ENCODE measurements at regions not wholly inside any gene's neighbourhood (a gene's known extent, or its start where the extent isn't known, plus 50 kb on each side); places are given as distances from the start of the nearest gene placed in this dataset.

DNA sequence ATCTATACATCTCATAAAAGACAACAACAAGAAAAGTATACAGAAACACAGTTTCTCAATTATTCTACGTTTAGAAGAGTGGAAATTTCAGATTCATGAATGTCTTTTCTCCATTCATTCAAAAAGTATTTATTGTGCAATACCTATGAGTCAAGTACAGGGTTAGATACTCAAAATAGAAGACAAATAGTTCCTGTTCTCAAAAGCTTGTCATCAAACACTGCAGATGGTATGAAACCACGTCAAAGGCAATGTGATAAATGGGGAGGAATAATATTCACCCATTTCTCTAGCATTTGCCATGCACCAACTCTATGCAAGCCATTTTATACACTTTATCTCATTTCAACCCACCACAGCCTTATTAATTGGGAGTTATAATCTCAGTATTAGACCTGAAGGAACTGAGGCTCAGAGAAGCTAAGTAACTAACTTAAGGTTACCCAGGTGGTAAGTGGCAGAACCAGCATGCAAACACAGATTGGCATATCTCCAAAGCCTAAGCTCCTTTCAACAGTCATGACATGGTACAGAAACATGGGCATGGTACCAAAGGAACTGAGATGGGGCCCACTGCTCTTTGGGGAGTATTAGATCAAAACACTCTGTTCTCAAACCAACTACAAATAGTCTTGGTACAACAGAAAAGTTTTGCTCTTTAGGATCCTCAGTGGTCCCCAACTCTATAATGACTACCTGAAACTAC, 67.2 kb upstream of the NPAS2 start:
- TF ChIP-seq, protein P1, sequence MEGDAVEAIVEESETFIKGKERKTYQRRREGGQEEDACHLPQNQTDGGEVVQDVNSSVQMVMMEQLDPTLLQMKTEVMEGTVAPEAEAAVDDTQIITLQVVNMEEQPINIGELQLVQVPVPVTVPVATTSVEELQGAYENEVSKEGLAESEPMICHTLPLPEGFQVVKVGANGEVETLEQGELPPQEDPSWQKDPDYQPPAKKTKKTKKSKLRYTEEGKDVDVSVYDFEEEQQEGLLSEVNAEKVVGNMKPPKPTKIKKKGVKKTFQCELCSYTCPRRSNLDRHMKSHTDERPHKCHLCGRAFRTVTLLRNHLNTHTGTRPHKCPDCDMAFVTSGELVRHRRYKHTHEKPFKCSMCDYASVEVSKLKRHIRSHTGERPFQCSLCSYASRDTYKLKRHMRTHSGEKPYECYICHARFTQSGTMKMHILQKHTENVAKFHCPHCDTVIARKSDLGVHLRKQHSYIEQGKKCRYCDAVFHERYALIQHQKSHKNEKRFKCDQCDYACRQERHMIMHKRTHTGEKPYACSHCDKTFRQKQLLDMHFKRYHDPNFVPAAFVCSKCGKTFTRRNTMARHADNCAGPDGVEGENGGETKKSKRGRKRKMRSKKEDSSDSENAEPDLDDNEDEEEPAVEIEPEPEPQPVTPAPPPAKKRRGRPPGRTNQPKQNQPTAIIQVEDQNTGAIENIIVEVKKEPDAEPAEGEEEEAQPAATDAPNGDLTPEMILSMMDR (IDR thresholded peaks at IDR 0.05; ENCODE audit: low read depth, low read length, poor library complexity, severe bottlenecking), result no peak
- no peak for TF ChIP-seq EZH2phosphoT487 (IDR thresholded peaks at IDR 0.05; ENCODE audit: borderline replicate concordance, low read length)
